ENCODE measurements at regions not wholly inside any gene's neighbourhood (a gene's known extent, or its start where the extent isn't known, plus 50 kb on each side); places are given as distances from the start of the nearest gene placed in this dataset.

GRCh38 chr5:105530716-105531261, 1968.2 kb upstream of the NUDT12 start:
- TF ChIP-seq RAD21 (IDR thresholded peaks at IDR 0.05; ENCODE audit: low read length) (no peak), SMC3 (IDR thresholded peaks at IDR 0.05; ENCODE audit: low read depth, low read length) (no peak), POLR2A (IDR thresholded peaks at IDR 0.05; ENCODE audit: low read depth, low read length) (no peak)
- TF ChIP-seq, protein P1, sequence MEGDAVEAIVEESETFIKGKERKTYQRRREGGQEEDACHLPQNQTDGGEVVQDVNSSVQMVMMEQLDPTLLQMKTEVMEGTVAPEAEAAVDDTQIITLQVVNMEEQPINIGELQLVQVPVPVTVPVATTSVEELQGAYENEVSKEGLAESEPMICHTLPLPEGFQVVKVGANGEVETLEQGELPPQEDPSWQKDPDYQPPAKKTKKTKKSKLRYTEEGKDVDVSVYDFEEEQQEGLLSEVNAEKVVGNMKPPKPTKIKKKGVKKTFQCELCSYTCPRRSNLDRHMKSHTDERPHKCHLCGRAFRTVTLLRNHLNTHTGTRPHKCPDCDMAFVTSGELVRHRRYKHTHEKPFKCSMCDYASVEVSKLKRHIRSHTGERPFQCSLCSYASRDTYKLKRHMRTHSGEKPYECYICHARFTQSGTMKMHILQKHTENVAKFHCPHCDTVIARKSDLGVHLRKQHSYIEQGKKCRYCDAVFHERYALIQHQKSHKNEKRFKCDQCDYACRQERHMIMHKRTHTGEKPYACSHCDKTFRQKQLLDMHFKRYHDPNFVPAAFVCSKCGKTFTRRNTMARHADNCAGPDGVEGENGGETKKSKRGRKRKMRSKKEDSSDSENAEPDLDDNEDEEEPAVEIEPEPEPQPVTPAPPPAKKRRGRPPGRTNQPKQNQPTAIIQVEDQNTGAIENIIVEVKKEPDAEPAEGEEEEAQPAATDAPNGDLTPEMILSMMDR (conservative IDR thresholded peaks at IDR 0.05; ENCODE audit: low read depth, low read length), result no peak
- TF ChIP-seq, protein P2, sequence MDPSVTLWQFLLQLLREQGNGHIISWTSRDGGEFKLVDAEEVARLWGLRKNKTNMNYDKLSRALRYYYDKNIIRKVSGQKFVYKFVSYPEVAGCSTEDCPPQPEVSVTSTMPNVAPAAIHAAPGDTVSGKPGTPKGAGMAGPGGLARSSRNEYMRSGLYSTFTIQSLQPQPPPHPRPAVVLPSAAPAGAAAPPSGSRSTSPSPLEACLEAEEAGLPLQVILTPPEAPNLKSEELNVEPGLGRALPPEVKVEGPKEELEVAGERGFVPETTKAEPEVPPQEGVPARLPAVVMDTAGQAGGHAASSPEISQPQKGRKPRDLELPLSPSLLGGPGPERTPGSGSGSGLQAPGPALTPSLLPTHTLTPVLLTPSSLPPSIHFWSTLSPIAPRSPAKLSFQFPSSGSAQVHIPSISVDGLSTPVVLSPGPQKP (IDR thresholded peaks at IDR 0.05; ENCODE audit: borderline replicate concordance, low read depth, low read length), result no peak

All from IMR-90 (cell line).